HG02610 (cell line): ENCODE measurements at regions not wholly inside any gene's neighbourhood (a gene's known extent, or its start where the extent isn't known, plus 50 kb on each side); places are given as distances from the start of the nearest gene placed in this dataset.

Source experiments
- ATAC-seq: cut with Tn5 transposase; IDR thresholded peaks from one replicate; pipeline ENCODE4 v1.9.1; 2021; ENCODE audit warnings: mild to moderate bottlenecking, moderate library complexity; ENCODE audit not compliant: unreplicated experiment

DNA sequence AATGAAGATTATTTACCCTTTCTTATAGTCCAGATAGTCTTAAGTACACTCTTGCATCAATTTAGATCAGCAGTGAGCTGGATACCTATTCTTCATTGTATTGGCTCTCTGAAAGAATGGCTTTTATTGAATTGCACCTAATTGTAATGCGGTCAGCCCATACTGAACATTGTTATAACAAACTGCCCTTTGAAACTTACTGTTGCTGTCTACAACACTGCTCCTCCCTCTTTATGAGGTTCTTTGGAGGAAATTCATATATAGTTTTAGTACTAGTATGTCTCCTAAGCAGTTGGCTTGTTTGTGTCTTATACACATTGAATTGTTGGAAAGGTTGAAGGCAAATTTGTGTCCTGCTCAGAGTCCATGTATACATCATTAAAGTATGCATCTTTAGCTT, 66.5 kb upstream of the UGP2 start:
- no peak for ATAC-seq

- no peak for ATAC-seq
These were observed 65.3 kb upstream of the UGP2 start for GRCh38 chr2:63776382-63776781.

DNA sequence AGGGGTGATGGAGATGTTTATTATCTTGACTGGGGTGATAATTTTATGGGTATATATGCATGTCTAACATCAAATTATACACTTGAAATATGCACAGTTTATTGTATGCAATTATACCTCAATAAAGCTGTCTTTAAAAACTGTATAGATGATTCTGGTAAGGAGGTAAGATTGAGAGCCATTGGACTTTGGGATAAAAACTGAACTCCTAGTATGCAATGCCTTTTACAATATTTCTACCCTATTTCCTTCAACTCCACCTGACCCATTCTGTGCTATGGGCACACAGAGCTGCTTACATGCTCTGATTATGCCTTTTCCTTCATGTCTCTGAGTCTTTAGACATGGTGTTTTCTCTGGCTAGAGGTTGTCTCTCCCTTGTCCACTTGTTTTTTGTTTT, 63.9 kb upstream of the UGP2 start:
- ATAC-seq: no peak

DNA sequence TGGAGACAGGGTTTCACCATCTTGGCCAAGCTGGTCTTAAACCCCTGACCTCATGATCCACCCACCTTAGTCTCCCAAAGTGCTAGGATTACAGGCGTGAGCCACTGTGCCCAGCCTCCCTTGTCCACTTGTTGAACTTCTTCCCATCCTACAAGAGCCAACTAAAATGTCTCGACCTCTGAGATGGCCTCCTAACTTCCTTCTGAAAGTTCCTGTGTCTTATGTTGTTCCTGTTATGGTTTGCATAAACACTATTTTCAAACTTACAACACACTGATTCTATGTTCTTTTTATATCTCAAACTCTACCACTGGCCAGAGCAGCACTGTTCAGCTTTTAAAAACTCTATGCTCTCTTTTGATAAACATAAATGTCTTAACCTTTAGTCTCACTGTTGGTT, 63.3 kb upstream of the UGP2 start:
- no peak for ATAC-seq

- no peak for ATAC-seq
These were observed 61.1 kb upstream of the UGP2 start for GRCh38 chr2:63780518-63781155.

DNA sequence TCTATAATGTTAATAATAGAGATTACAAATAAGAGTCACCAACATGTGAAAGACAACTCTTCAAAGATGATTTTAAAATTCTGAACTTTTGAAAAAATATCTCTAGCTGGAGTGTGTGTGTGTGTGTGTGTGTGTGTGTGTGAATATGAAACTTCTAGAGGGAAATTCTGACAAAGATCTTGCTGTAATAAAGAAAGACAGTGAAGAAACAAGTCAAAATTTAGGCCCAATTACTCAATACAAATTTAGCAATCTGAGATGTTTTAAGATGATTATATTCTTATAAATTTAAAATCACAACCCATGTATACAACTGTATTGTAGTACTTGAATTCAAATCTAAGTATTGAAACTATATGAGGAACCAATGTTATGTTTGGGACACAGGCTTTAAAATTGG, 57.2 kb upstream of the UGP2 start:
- no peak for ATAC-seq

DNA sequence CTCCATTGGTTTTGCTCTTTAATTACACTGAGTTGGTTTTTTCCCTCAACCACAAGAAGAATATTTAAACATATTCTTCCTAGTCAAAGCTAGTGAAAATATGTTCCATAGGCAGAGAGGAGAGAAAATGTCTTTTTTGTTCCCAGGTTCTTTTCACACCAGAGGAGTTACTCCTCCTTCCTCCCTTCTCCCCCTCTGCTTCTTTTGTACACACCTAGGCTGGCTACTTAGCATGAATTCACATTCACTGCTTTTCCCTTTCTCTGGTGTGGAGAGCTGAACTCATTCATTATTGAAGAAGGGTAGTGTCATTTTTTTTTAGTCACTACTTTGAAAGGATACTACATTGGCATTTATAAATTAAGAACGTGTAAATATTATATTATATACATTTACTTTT, 56.6 kb upstream of the UGP2 start:
- ATAC-seq: no peak

DNA sequence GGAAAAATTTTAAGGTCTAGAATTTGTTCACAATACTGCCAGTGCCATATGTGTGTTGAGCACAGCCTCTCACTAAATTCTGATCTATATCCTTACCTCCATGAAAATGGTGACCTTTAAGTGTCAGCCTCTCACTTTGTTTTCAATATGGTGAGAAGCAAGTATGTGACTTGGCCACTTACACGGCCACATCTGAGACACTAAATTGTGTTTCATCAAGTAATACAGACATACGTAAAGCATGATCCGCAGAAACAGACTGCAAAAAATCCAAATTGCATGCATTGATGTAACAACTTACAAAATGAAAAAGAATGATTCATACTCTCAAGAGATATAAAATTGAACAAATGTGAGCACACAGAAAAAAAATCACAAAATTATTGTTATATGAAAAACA, 55.2 kb upstream of the UGP2 start:
- no peak for ATAC-seq

GRCh38 chr2:63788071-63788470, 53.6 kb upstream of the UGP2 start:
- no peak for ATAC-seq

- no peak for ATAC-seq
These were observed 52.2 kb upstream of the UGP2 start for GRCh38 chr2:63789338-63790020.

DNA sequence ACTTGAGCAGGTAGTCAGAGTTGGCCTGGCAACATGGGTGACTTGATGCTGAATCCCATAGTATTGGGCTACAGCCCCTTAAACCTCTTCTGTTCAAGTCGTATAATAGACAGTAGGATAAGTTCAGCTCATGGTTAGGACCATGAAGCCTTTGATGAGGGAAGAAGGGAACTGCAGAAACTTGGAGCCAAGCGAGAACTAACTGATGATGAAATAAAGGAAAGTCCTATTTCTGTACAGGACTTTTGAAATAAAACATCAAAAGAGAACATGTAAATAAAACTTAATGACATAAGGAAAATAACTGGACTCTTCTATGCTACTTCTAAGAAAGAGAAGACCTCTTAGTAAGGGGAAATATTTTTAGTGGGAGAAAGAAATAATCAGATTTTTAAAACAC, 51.2 kb upstream of the UGP2 start:
- ATAC-seq: no peak

GRCh38 chr2:63790906-63791305, 50.8 kb upstream of the UGP2 start:
- ATAC-seq: no peak

DNA sequence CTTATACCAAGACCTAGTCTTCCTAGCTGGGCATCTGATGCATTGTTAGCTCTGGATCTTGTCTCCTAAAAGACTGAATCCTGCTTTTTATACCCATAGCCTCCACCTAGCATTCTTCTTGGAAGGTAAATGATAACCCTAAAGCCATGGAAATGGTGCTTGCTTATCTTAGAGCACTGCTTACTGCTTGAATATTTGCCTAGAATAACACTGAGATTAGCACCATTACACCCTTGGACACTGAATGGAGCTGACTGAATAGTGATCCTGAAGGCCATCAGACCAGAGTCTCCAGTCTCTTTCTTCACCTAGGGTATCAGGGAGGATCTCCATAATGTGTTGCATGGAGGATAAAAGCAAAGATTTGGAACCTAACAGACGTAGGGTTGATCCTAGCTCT, 50.3 kb upstream of the UGP2 start:
- no peak for ATAC-seq
